NCI-H2029 treated with DMSO at 0.1 percent for 48 hours (cell line): ENCODE measurements at regions not wholly inside any gene's neighbourhood (a gene's known extent, or its start where the extent isn't known, plus 50 kb on each side); places are given as distances from the start of the nearest gene placed in this dataset.
"Not testable (repeated sequence)": the region's sequence is repeated elsewhere in the genome, so short reads cannot be mapped to it uniquely, and the experiment has no call there.

Experiments
- DNase-seq: peaks from one replicate; lab custom pipeline; 2025; lab: John Stamatoyannopoulos, UW

GRCh38 chr10:113470372-113471240 is 82.2 kb upstream of the HABP2 start:
- DNase-seq, result no peak

GRCh38 chr10:113471241-113471996 is 81.4 kb upstream of the HABP2 start:
- no peak for DNase-seq

GRCh38 chr10:113473011-113473410 is 79.8 kb upstream of the HABP2 start:
- DNase-seq, result no peak

GRCh38 chr10:113473851-113474250 is 79.0 kb upstream of the HABP2 start:
- no peak for DNase-seq

GRCh38 chr10:113474752-113475151 is 78.1 kb upstream of the HABP2 start:
- no peak for DNase-seq

- no peak for DNase-seq
These were observed 77.5 kb upstream of the HABP2 start for GRCh38 chr10:113475381-113475807.

- DNase-seq, result no peak
These were observed 76.7 kb upstream of the HABP2 start for GRCh38 chr10:113476191-113476590.

GRCh38 chr10:113476673-113477072 is 76.2 kb upstream of the HABP2 start:
- no peak for DNase-seq

- no peak for DNase-seq
These were observed 75.4 kb upstream of the HABP2 start for GRCh38 chr10:113477451-113477850.

- no peak for DNase-seq
These were observed 73.3 kb upstream of the HABP2 start for GRCh38 chr10:113479346-113480080.

- DNase-seq, result no peak
These were observed 72.8 kb upstream of the HABP2 start for GRCh38 chr10:113480081-113480360.

- DNase-seq, result peak; percentile 49
These were observed 71.9 kb upstream of the HABP2 start for GRCh38 chr10:113480851-113481502.

- DNase-seq, result no peak
These were observed 68.4 kb upstream of the HABP2 start for GRCh38 chr10:113484487-113484886.

- no peak for DNase-seq
These were observed 67.1 kb upstream of the HABP2 start for GRCh38 chr10:113485736-113486135.

- no peak for DNase-seq
These were observed 66.3 kb upstream of the HABP2 start for GRCh38 chr10:113486531-113486930.

GRCh38 chr10:113487154-113487553 is 65.7 kb upstream of the HABP2 start:
- no peak for DNase-seq

GRCh38 chr10:113488186-113488585 is 64.7 kb upstream of the HABP2 start:
- no peak for DNase-seq

GRCh38 chr10:113489522-113489921 is 63.3 kb upstream of the HABP2 start:
- not testable (repeated sequence) for DNase-seq

- no peak for DNase-seq
These were observed 60.8 kb upstream of the HABP2 start for GRCh38 chr10:113491967-113492565.

- DNase-seq, result no peak
These were observed 59.7 kb upstream of the HABP2 start for GRCh38 chr10:113493195-113493594.

- DNase-seq, result no peak
These were observed 59.0 kb upstream of the HABP2 start for GRCh38 chr10:113493882-113494301.

GRCh38 chr10:113494761-113495160 is 58.1 kb upstream of the HABP2 start:
- no peak for DNase-seq
